K562 (cell line): ENCODE measurements at regions not wholly inside any gene's neighbourhood (a gene's known extent, or its start where the extent isn't known, plus 50 kb on each side); places are given as distances from the start of the nearest gene placed in this dataset.

Experiments used
- ATAC-seq: fragments of 200-7000 bp; cut with Tn5 transposase; 3 replicates; pipeline ENCODE4 v1.9.1; 2020; ENCODE audit warnings: moderate library complexity
- BruUV-seq: library from RNA; stranded (reverse); fragments of 400-500 nt; replicated peaks from 2 replicates; lab custom pipeline; 2021; lab: Mats Ljungman, UMichigan
- CTCF ChIA-PET: fragments of 300-600 bp; formaldehyde crosslinking; extraction: SDS; loops from one replicate; lab custom pipeline; 2021; ENCODE audit warnings: low intra/inter-chr PET ratio; lab: Yijun Ruan, JAX
- POLR2A ChIA-PET: fragments of 300-600, 350-650 bp; sonication (Branson Sonifier 250); formaldehyde crosslinking; extraction: SDS; loops from one replicate; lab custom pipeline; 2021; ENCODE audit warnings: antibody characterized with exemption, inconsistent platforms; lab: Yijun Ruan, JAX
- DNase-seq, 4 experiments: peaks; one replicate each; pipeline versions ENCODE4 v3.0.0 to v3.0.0-alpha.2; 2011 to 2018; ENCODE audit warnings: low spot score in 3 of 4, mixed read lengths in 3 of 4; ENCODE audit errors: extremely low read depth in 1 of 4
- FAIRE-seq: peaks from 2 replicates; lab custom pipeline; 2011; peaks lifted over from hg19 to GRCh38; lab: Jason Lieb, UNC
- H2AFZ ChIP-seq: 2 replicates; pipeline ENCODE4 v1.6.0; 2011; ENCODE audit warnings: low read depth, low read length, control low read depth, inconsistent platforms
- H3K27ac ChIP-seq: fragments of 200-600 bp; 3 replicates; pipeline ENCODE4 v1.8.0; 2011; ENCODE audit warnings: low read depth, mild to moderate bottlenecking, control low read depth, inconsistent platforms, low read length, moderate library complexity, mixed read lengths; ENCODE audit errors: extremely low read depth
- H3K27me3 ChIP-seq, 2 experiments: fragments of 300-600 bp in 1 of 2; 2 replicates in 1 of 2; 3 replicates in 1 of 2; pipeline versions ENCODE4 v1.6.0 to v1.8.0; 2011; ENCODE audit warnings: inconsistent platforms in 2 of 2, low read length in 2 of 2, mild to moderate bottlenecking in 1 of 2, mixed read lengths in 1 of 2, moderate library complexity in 1 of 2; ENCODE audit not compliant: control insufficient read depth in 2 of 2, insufficient read depth in 2 of 2
- H3K36me3 ChIP-seq: fragments of 300-600 bp; 3 replicates; pipeline ENCODE4 v1.8.0; 2011; ENCODE audit warnings: mild to moderate bottlenecking, low read length, inconsistent platforms; ENCODE audit not compliant: control insufficient read depth, insufficient read depth
- H3K4me1 ChIP-seq, 2 experiments: fragments of 200-600 bp in 1 of 2; replicated peaks in 1 of 2; 2 replicates in 1 of 2; 3 replicates in 1 of 2; pipeline versions ENCODE4 v1.5.1 to v1.8.0; 2011; ENCODE audit warnings: inconsistent platforms in 2 of 2, low read length in 2 of 2, mild to moderate bottlenecking in 1 of 2, mixed read lengths in 1 of 2, moderate library complexity in 1 of 2; ENCODE audit not compliant: control insufficient read depth in 2 of 2, insufficient read depth in 2 of 2
- H3K4me2 ChIP-seq: 2 replicates; pipeline ENCODE4 v1.6.1; 2011; ENCODE audit warnings: low read length, control low read depth, inconsistent platforms, mixed read lengths; ENCODE audit not compliant: insufficient read depth
- H3K4me3 ChIP-seq: fragments of 200-600 bp; sonication (generic), shearing (Covaris generic); 2 replicates; pipeline ENCODE4 v1.5.1; 2016; ENCODE audit warnings: control low read depth, inconsistent platforms
- H3K79me2 ChIP-seq: fragments of 200-600 bp; 3 replicates; pipeline ENCODE4 v1.8.0; 2011; ENCODE audit warnings: low read length, inconsistent platforms; ENCODE audit not compliant: control insufficient read depth, insufficient read depth
- H3K9ac ChIP-seq, 2 experiments: 2 replicates each; pipeline versions ENCODE4 v1.6.0 to v1.6.1; 2011; ENCODE audit warnings: low read depth in 2 of 2, low read length in 2 of 2, control low read depth in 1 of 2, inconsistent platforms in 1 of 2, mild to moderate bottlenecking in 1 of 2, mixed read lengths in 1 of 2; ENCODE audit not compliant: insufficient read depth in 1 of 2
- H3K9me1 ChIP-seq: one replicate; pipeline ENCODE4 v1.6.0; 2011; ENCODE audit warnings: inconsistent platforms, mild to moderate bottlenecking, low read length, moderate library complexity; ENCODE audit not compliant: control insufficient read depth, insufficient read depth
- H3K9me3 ChIP-seq: replicated peaks from 2 replicates; pipeline ENCODE4 v1.5.1; 2011; ENCODE audit warnings: low read depth, low read length, inconsistent platforms; ENCODE audit not compliant: control insufficient read depth, insufficient read depth
- H4K20me1 ChIP-seq: replicated peaks from 2 replicates; pipeline ENCODE4 v1.6.1; 2011; ENCODE audit warnings: low read length, inconsistent platforms, mixed read lengths; ENCODE audit not compliant: control insufficient read depth, insufficient read depth
- EP300 ChIP-seq: IDR thresholded peaks from 2 replicates; pipeline ENCODE4 v1.6.1; 2012; ENCODE audit warnings: low read length, improper control_type of control experiment
- HMGXB4 ChIP-seq: sonication (generic); formaldehyde crosslinking; IDR thresholded peaks from 2 replicates; pipeline ENCODE4 v1.8.1; 2023; ENCODE audit warnings: mild to moderate bottlenecking, missing genetic modification reagents
- ID3 ChIP-seq, 2 experiments: fragments of 250-450 bp in 1 of 2; fragments of 450-650 bp in 1 of 2; sonication (Bioruptor Pico) in 1 of 2; IDR thresholded peaks; 2 replicates each; pipeline versions ENCODE4 v1.6.1 to v1.8.0; 2016 to 2021; ENCODE audit warnings: mild to moderate bottlenecking in 2 of 2, moderate library complexity in 2 of 2, missing compliant biosample characterization in 1 of 2, missing genetic modification characterization in 1 of 2
- MEIS2 ChIP-seq: fragments of 450-650 bp; IDR thresholded peaks from 2 replicates; pipeline ENCODE4 v1.6.1; 2014; ENCODE audit warnings: mild to moderate bottlenecking; ENCODE audit not compliant: partially characterized antibody
- RBBP5 ChIP-seq: fragments of 200-600 bp; sonication (generic); IDR thresholded peaks from 2 replicates; pipeline ENCODE4 v1.6.1; 2012; ENCODE audit warnings: borderline replicate concordance, mild to moderate bottlenecking, low read length, control low read depth, inconsistent platforms; ENCODE audit not compliant: insufficient read depth, poor library complexity, severe bottlenecking
- RBFOX2 ChIP-seq: fragments of 200-400 bp; formaldehyde crosslinking; IDR thresholded peaks from 2 replicates; pipeline ENCODE4 v1.6.1; 2017; ENCODE audit warnings: low read depth, mild to moderate bottlenecking, low read length, moderate library complexity
- SMARCB1 ChIP-seq: IDR thresholded peaks from 2 replicates; pipeline ENCODE4 v1.6.1; 2011; ENCODE audit warnings: improper control_type of control experiment, low read depth; ENCODE audit not compliant: insufficient read length
- UBTF ChIP-seq, 2 experiments: IDR thresholded peaks; 2 replicates each; pipeline ENCODE4 v1.6.1; 2012; ENCODE audit warnings: improper control_type of control experiment in 2 of 2, low read depth in 2 of 2, low read length in 2 of 2, borderline replicate concordance in 1 of 2
- ZBTB1 ChIP-seq: sonication (generic); formaldehyde crosslinking; IDR thresholded peaks from 2 replicates; pipeline ENCODE4 v1.8.1; 2023; ENCODE audit warnings: missing genetic modification reagents, low read depth, mild to moderate bottlenecking, borderline replicate concordance
- ZNF12 ChIP-seq: sonication (generic); formaldehyde crosslinking; IDR thresholded peaks from 2 replicates; pipeline ENCODE4 v1.4.0; 2020; ENCODE audit warnings: mild to moderate bottlenecking, missing genetic modification reagents
- ZNF175 ChIP-seq: fragments of 200-800 bp; sonication (Bioruptor generic); IDR thresholded peaks from 2 replicates; pipeline ENCODE4 v1.6.1; 2016; ENCODE audit warnings: low read depth, mild to moderate bottlenecking, missing genetic modification characterization, missing compliant biosample characterization
- ZNF282 ChIP-seq: sonication (generic); formaldehyde crosslinking; IDR thresholded peaks from 2 replicates; pipeline ENCODE4 v1.8.1; 2023; ENCODE audit warnings: missing genetic modification reagents
- ZNF764 ChIP-seq: fragments of 250-450 bp; sonication (Bioruptor Pico); IDR thresholded peaks from 2 replicates; pipeline ENCODE4 v1.4.0; 2020; ENCODE audit warnings: low read depth, mild to moderate bottlenecking, moderate library complexity
- WGBS: fragments of 100-300 bp; shearing (Covaris generic); methylation state at CpG from one replicate; pipeline ENCODE4 v1.1.6; 2016; ENCODE audit warnings: low coverage, mixed read lengths; ENCODE audit not compliant: insufficient coverage; ENCODE audit errors: missing lambda C conversion rate; 5-methylcytosine and 5-hydroxymethylcytosine counted together
- in situ Hi-C: fragments of 300-500 bp; cut with MboI; formaldehyde crosslinking; loops from 4 replicates; pipeline ENCODE4 v1.15.0; 2018; ENCODE audit warnings: inconsistent platforms, mixed read lengths
- intact Hi-C: fragments of 100-400 bp; cut with micrococcal nuclease; formaldehyde crosslinking; loops from 2 replicates; pipeline ENCODE4 v1.14.2; 2022
- TF ChIP-seq, protein P1 (sequence below): sonication (generic); formaldehyde crosslinking; IDR thresholded peaks from 2 replicates; pipeline ENCODE4 v1.8.0; 2022; ENCODE audit warnings: missing genetic modification reagents, mild to moderate bottlenecking, moderate library complexity, borderline replicate concordance
- TF ChIP-seq, protein P2 (sequence below): fragments of 450-650 bp; formaldehyde crosslinking; conservative IDR thresholded peaks from 2 replicates; pipeline ENCODE4 v1.4.0; 2022; ENCODE audit warnings: mild to moderate bottlenecking, missing genetic modification characterization

DNA sequence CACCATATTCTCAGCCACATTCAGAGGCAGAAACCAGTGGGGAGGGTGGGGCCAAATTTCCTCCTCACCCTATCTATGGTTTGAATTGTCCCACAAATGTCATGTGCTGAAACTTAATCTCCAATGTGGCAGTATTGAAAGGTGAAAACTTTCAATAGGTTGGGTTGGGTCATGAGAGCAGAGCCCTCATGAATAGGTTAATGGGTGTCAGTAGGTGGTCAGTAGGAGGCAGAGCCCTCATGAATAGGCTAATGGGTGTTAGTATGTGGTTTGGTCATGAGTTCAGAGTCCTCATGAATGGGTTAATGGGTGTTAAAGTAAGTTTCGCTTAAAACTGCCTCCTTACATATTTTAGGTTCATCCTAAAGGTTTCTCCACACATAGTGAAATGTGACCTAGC lies 170.0 kb downstream of the FCRL5 start:
- Histone ChIP-seq H4K20me1 (no peaks in the 10 kb centered on the region), H3K79me2 (no peaks in the 10 kb centered on the region), H3K27ac (no peak overlapping the region), H3K4me1 (peaks cover 3 to 14% of the 10 kb centered on the region in 2 experiments; a peak in 3 of 5 replicates), H3K27me3 (peaks cover 0 to 12% of the 10 kb centered on the region in 2 experiments; a peak in 2 of 5 replicates), H3K4me3 (no peak overlapping the region), H3K9ac (no peak overlapping the region), H3K9me1 (no peaks in the 10 kb centered on the region), H3K4me2 (no peak overlapping the region), H2AFZ (no peak overlapping the region), H3K36me3 (no peaks in the 10 kb centered on the region), H3K9me3 (no peaks in the 10 kb centered on the region)
- BruUV-seq: no TSS peak
- no peak for ATAC-seq
- no peak for FAIRE-seq
- ChIA-PET POLR2A (no interaction called here), CTCF (interaction anchor here (0.8 to 1.1 kb wide), 2 partner anchors 13 to 108 kb away, joined by 3 read pairs; no protein-coding TSS in a partner anchor)
- intact Hi-C loops: no loop called here
- WGBS: 0% methylated on average over 1 of the region's 1 CpG
- in situ Hi-C loops: no loop called here
- DNase-seq: no peak
- no peak for TF ChIP-seq EP300
- no peak for TF ChIP-seq UBTF (IDR thresholded peaks at IDR 0.05; ENCODE audit: borderline replicate concordance in 1 of 2, low read depth in 2 of 2, low read length in 2 of 2)
- TF ChIP-seq MEIS2: no peak
- TF ChIP-seq, protein P1, sequence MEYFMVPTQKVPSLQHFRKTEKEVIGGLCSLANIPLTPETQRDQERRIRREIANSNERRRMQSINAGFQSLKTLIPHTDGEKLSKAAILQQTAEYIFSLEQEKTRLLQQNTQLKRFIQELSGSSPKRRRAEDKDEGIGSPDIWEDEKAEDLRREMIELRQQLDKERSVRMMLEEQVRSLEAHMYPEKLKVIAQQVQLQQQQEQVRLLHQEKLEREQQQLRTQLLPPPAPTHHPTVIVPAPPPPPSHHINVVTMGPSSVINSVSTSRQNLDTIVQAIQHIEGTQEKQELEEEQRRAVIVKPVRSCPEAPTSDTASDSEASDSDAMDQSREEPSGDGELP (CRISPR knock-in tag): no peak
- TF ChIP-seq ZNF175: no peak
- TF ChIP-seq ZNF282 (CRISPR knock-in tag): no peak
- no peak for TF ChIP-seq ZNF12 (CRISPR knock-in tag)
- TF ChIP-seq SMARCB1: no peak
- no peak for TF ChIP-seq RBFOX2
- TF ChIP-seq, protein P2, sequence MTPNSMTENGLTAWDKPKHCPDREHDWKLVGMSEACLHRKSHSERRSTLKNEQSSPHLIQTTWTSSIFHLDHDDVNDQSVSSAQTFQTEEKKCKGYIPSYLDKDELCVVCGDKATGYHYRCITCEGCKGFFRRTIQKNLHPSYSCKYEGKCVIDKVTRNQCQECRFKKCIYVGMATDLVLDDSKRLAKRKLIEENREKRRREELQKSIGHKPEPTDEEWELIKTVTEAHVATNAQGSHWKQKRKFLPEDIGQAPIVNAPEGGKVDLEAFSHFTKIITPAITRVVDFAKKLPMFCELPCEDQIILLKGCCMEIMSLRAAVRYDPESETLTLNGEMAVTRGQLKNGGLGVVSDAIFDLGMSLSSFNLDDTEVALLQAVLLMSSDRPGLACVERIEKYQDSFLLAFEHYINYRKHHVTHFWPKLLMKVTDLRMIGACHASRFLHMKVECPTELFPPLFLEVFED (CRISPR knock-in tag): no peak
- no peak for TF ChIP-seq ZNF764
- no peak for TF ChIP-seq RBBP5
- no peak for TF ChIP-seq ID3 (CRISPR knock-in tag; IDR thresholded peaks at IDR 0.05)
- no peak for TF ChIP-seq ID3 (tag; IDR thresholded peaks at IDR 0.05)
- TF ChIP-seq ZBTB1: no peak
- no peak for TF ChIP-seq HMGXB4 (CRISPR knock-in tag)
